Mucosa of descending colon (tissue), 3 donors: ENCODE measurements at regions not wholly inside any gene's neighbourhood (a gene's known extent, or its start where the extent isn't known, plus 50 kb on each side); places are given as distances from the start of the nearest gene placed in this dataset.

Experiments
- ATAC-seq: fragments of 200-7000 bp; cut with Tn5 transposase; one replicate; pipeline ENCODE4 v1.9.1; 2020; ENCODE audit warnings: mild to moderate bottlenecking, moderate library complexity
- DNase-seq, 3 donors: peaks; one replicate each; pipeline ENCODE4 v3.0.0-alpha.2; 2020
- H3K36me3 ChIP-seq: fragments of 200-600 bp; one replicate; pipeline ENCODE4 v1.8.0; 2021; ENCODE audit warnings: low read depth, mild to moderate bottlenecking
- H3K4me1 ChIP-seq: fragments of 200-600 bp; one replicate; pipeline ENCODE4 v1.8.0; 2021; ENCODE audit warnings: low read depth, mild to moderate bottlenecking
- H3K4me3 ChIP-seq: fragments of 200-600 bp; one replicate; pipeline ENCODE4 v1.8.0; 2021; ENCODE audit warnings: mild to moderate bottlenecking
- H3K9me3 ChIP-seq: fragments of 200-600 bp; one replicate; pipeline ENCODE4 v1.8.0; 2021; ENCODE audit warnings: mild to moderate bottlenecking
- intact Hi-C, 2 donors: fragments of 100-400 bp; cut with DNase I in 1 of 2; cut with micrococcal nuclease in 1 of 2; formaldehyde crosslinking; loops; one replicate each; pipeline versions ENCODE4 v1.11.0 to v1.11.1; 2022; cut with DNase I, micrococcal nuclease
- TF ChIP-seq, protein P1 (sequence below): fragments of 200-600 bp; IDR thresholded peaks from one replicate; pipeline ENCODE4 v1.8.0; 2022; ENCODE audit warnings: antibody characterized with exemption, mild to moderate bottlenecking
- donor health status: DM: no; HTN: no; CAD: no; lungs with moderate emphysema.
- donor health status: DM: no; HTN: no; CAD: no.
- donor health status: DM: no; HTN: yes; CAD: no.

GRCh38 chr10:83871187-83872081, 267.9 kb upstream of the GHITM start:
- TF ChIP-seq, protein P1, sequence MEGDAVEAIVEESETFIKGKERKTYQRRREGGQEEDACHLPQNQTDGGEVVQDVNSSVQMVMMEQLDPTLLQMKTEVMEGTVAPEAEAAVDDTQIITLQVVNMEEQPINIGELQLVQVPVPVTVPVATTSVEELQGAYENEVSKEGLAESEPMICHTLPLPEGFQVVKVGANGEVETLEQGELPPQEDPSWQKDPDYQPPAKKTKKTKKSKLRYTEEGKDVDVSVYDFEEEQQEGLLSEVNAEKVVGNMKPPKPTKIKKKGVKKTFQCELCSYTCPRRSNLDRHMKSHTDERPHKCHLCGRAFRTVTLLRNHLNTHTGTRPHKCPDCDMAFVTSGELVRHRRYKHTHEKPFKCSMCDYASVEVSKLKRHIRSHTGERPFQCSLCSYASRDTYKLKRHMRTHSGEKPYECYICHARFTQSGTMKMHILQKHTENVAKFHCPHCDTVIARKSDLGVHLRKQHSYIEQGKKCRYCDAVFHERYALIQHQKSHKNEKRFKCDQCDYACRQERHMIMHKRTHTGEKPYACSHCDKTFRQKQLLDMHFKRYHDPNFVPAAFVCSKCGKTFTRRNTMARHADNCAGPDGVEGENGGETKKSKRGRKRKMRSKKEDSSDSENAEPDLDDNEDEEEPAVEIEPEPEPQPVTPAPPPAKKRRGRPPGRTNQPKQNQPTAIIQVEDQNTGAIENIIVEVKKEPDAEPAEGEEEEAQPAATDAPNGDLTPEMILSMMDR: peak; percentile 87
- ATAC-seq (peak; percentile 93), DNase-seq (peak; percentile 52 to 74 (median 62))
- Histone ChIP-seq H3K4me3 (no peak overlapping the region), H3K36me3 (no peaks in the 10 kb centered on the region), H3K4me1 (no peaks in the 10 kb centered on the region), H3K9me3 (no peaks in the 10 kb centered on the region)
- intact Hi-C loops: no loop called here

- intact Hi-C loops: no loop called here
- TF ChIP-seq, protein P1: no peak
- DNase-seq: no peak
- H3K4me1 ChIP-seq: no peaks in the 10 kb centered on the region
- no peak overlapping the region for H3K4me3 ChIP-seq
- no peaks in the 10 kb centered on the region for H3K36me3 ChIP-seq
- H3K9me3 ChIP-seq: no peaks in the 10 kb centered on the region
- ATAC-seq: no peak
These were observed 259.0 kb upstream of the GHITM start for GRCh38 chr10:83880252-83880791.

DNA sequence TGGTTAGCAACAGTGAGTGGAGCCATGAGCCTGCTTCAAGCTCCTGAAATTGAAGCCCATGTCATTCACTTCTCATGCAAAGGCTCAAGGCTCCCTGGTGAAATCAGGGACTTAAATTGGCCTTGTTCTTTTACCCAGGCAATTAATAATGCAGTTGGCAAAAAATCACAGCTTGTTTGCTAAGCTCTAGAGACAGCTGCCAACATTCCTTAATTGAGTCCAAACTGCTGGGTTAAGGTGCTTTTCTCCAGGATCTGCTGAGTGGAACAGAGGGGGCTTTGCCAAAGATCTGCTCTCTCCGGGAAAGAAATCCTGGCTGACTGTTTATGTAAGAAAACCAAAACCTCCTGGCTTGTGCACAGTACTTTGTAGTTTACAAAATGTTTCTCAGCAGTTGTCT, 257.6 kb upstream of the GHITM start:
- intact Hi-C loops: no loop called here
- no peaks in the 10 kb centered on the region for H3K9me3 ChIP-seq
- H3K4me3 ChIP-seq: no peak overlapping the region
- no peaks in the 10 kb centered on the region for H3K4me1 ChIP-seq
- TF ChIP-seq, protein P1: no peak
- ATAC-seq (no peak), DNase-seq (no peak)
- no peaks in the 10 kb centered on the region for H3K36me3 ChIP-seq

DNA sequence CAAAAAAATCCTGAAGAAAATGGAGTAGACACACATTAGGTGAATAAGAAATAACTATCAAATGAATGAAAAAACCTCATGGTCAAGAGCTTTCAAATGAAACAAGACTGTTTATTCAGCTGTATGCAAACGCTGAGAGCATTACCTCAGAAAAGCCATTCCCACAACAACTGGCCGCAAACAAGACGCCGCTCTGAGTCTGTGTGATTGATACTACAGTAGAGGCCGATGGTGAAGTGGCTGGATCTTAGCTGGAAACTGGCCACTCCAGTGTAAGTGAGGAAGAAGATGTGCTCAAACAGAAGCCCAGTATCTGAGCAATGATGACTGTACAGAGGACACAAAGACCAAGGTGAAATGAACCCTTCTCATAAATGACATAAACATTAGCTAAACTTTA, 252.4 kb upstream of the GHITM start:
- H3K36me3 ChIP-seq: no peaks in the 10 kb centered on the region
- no peaks in the 10 kb centered on the region for H3K4me1 ChIP-seq
- H3K4me3 ChIP-seq: no peak overlapping the region
- no peaks in the 10 kb centered on the region for H3K9me3 ChIP-seq
- TF ChIP-seq, protein P1: no peak
- no peak for DNase-seq
- intact Hi-C loops: no loop called here
- ATAC-seq: no peak

DNA sequence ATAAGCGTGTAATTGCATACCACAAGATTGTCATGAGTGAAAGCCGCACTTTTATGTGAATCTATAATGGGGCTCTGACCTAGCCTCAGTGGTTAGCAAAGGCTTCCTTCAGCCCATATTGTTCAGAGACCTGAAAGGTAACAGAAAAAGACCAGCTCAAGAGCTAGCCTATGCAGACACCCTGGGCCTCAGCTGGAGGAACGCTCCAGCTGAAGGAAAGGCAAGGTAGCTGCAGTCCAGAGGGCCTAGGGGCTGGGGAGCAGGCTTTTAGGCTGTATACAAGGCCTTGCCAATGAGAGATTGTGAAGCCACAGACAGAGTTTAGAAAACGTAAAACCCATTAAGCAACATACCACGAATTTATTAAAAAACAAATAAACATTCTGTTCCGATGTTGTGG, 246.6 kb upstream of the GHITM start:
- Histone ChIP-seq H3K36me3 (no peaks in the 10 kb centered on the region), H3K4me1 (no peaks in the 10 kb centered on the region), H3K9me3 (no peaks in the 10 kb centered on the region), H3K4me3 (no peak overlapping the region)
- DNase-seq (no peak), ATAC-seq (no peak)
- intact Hi-C loops: no loop called here
- TF ChIP-seq, protein P1: no peak
